HL-60 (cell line): ENCODE measurements at regions not wholly inside any gene's neighbourhood (a gene's known extent, or its start where the extent isn't known, plus 50 kb on each side); places are given as distances from the start of the nearest gene placed in this dataset.

Experiments used
- DNase-seq, 2 experiments: peaks; one replicate each; pipeline ENCODE4 v3.0.0-alpha.2; 2010 to 2020; ENCODE audit warnings: low read depth in 1 of 2, low spot score in 1 of 2
- H3K27ac ChIP-seq: fragments of 250-450 bp; sonication (Bioruptor Pico); replicated peaks from 2 replicates; pipeline ENCODE4 v1.5.1; 2020; ENCODE audit warnings: mild to moderate bottlenecking, moderate library complexity
- H3K27me3 ChIP-seq: fragments of 250-450 bp; sonication (Bioruptor Pico); 2 replicates; pipeline ENCODE4 v1.5.1; 2021; ENCODE audit warnings: mild to moderate bottlenecking, moderate library complexity; ENCODE audit not compliant: insufficient read depth, poor library complexity, severe bottlenecking
- H3K4me3 ChIP-seq: replicated peaks from 2 replicates; pipeline ENCODE4 v1.5.1; 2011; ENCODE audit warnings: mild to moderate bottlenecking, control low read depth, low read length; ENCODE audit not compliant: insufficient read depth
- CTCF ChIP-seq: IDR thresholded peaks from one replicate; pipeline ENCODE4 v1.5.1; 2011; ENCODE audit warnings: low read length, control low read depth, inconsistent platforms; ENCODE audit not compliant: insufficient read depth
- GABPA ChIP-seq: IDR thresholded peaks from 2 replicates; pipeline ENCODE4 v1.6.1; 2012; ENCODE audit warnings: low read depth
- POLR2AphosphoS5 ChIP-seq: IDR thresholded peaks from 2 replicates; pipeline ENCODE4 v1.6.1; 2012; ENCODE audit warnings: low read depth
- REST ChIP-seq: IDR thresholded peaks from 2 replicates; pipeline ENCODE4 v1.6.1; 2012; ENCODE audit warnings: low read depth; ENCODE audit not compliant: insufficient replicate concordance
- SPI1 ChIP-seq: IDR thresholded peaks from 2 replicates; pipeline ENCODE4 v1.6.1; 2012; ENCODE audit warnings: low read depth, mild to moderate bottlenecking, borderline replicate concordance

GRCh38 chr5:100252944-100253343, 282.2 kb upstream of the FAM174A start:
- Histone ChIP-seq H3K27me3 (no peaks in the 10 kb centered on the region), H3K4me3 (no peak overlapping the region), H3K27ac (no peak overlapping the region)
- TF ChIP-seq REST = no peak
- no peak for TF ChIP-seq POLR2AphosphoS5
- TF ChIP-seq SPI1 = no peak
- DNase-seq = no peak

GRCh38 chr5:100252037-100252436, 283.1 kb upstream of the FAM174A start:
- DNase-seq = no peak
- no peak overlapping the region for H3K27ac ChIP-seq
- H3K27me3 ChIP-seq = no peaks in the 10 kb centered on the region
- TF ChIP-seq SPI1 (no peak), CTCF (no peak), GABPA (no peak), POLR2AphosphoS5 (no peak), REST (no peak)
- no peak overlapping the region for H3K4me3 ChIP-seq

- Histone ChIP-seq H3K27me3 (no peaks in the 10 kb centered on the region), H3K4me3 (no peak overlapping the region), H3K27ac (no peak overlapping the region)
- no peak for DNase-seq
- TF ChIP-seq CTCF = no peak
- no peak for TF ChIP-seq POLR2AphosphoS5
- TF ChIP-seq SPI1 = no peak
- no peak for TF ChIP-seq GABPA
- TF ChIP-seq REST = no peak
Observed at GRCh38 chr5:100249884-100250269, 285.3 kb upstream of the FAM174A start.
